GM19372 (cell line): ENCODE measurements at regions not wholly inside any gene's neighbourhood (a gene's known extent, or its start where the extent isn't known, plus 50 kb on each side); places are given as distances from the start of the nearest gene placed in this dataset.
"Not testable (repeated sequence)": the region's sequence is repeated elsewhere in the genome, so short reads cannot be mapped to it uniquely, and the experiment has no call there.

Source experiments
- ATAC-seq: cut with Tn5 transposase; IDR thresholded peaks from one replicate; pipeline ENCODE4 v1.9.1; 2021; ENCODE audit warnings: mild to moderate bottlenecking, low read depth, moderate library complexity; ENCODE audit not compliant: unreplicated experiment

- ATAC-seq = no peak
Observed at GRCh38 chr3:75237477-75237876, 426.7 kb upstream of the FRG2C start.

- ATAC-seq = not testable (repeated sequence)
Observed at GRCh38 chr3:75241226-75241962, 422.7 kb upstream of the FRG2C start.

GRCh38 chr3:75242012-75242735, 422.0 kb upstream of the FRG2C start:
- ATAC-seq = no peak

GRCh38 chr3:75248974-75249373, 415.2 kb upstream of the FRG2C start:
- no peak for ATAC-seq

GRCh38 chr3:75254685-75255084, 409.4 kb upstream of the FRG2C start:
- ATAC-seq = no peak

- not testable (repeated sequence) for ATAC-seq
Observed at GRCh38 chr3:75258825-75259683, 405.1 kb upstream of the FRG2C start.

- ATAC-seq = not testable (repeated sequence)
Observed at GRCh38 chr3:75260975-75261374, 403.2 kb upstream of the FRG2C start.

- ATAC-seq = no peak
Observed at GRCh38 chr3:75262661-75263060, 401.5 kb upstream of the FRG2C start.

- no peak for ATAC-seq
Observed at GRCh38 chr3:75265897-75266296, 398.2 kb upstream of the FRG2C start.

- not testable (repeated sequence) for ATAC-seq
Observed at GRCh38 chr3:75268576-75268975, 395.6 kb upstream of the FRG2C start.

- not testable (repeated sequence) for ATAC-seq
Observed at GRCh38 chr3:75272237-75272636, 391.9 kb upstream of the FRG2C start.

- no peak for ATAC-seq
Observed at GRCh38 chr3:75272691-75273090, 391.4 kb upstream of the FRG2C start.

GRCh38 chr3:75285531-75286148, 378.5 kb upstream of the FRG2C start:
- not testable (repeated sequence) for ATAC-seq

GRCh38 chr3:75288972-75289574, 375.1 kb upstream of the FRG2C start:
- not testable (repeated sequence) for ATAC-seq

- ATAC-seq = peak; percentile 70
Observed at GRCh38 chr3:75294124-75294523, 370.0 kb upstream of the FRG2C start.

GRCh38 chr3:75295013-75295412, 369.1 kb upstream of the FRG2C start:
- no peak for ATAC-seq

GRCh38 chr3:75296858-75297257, 367.3 kb upstream of the FRG2C start:
- no peak for ATAC-seq

- ATAC-seq = no peak
Observed at GRCh38 chr3:75300606-75301005, 363.5 kb upstream of the FRG2C start.

- ATAC-seq = not testable (repeated sequence)
Observed at GRCh38 chr3:75301050-75301449, 363.1 kb upstream of the FRG2C start.

- ATAC-seq = no peak
Observed at GRCh38 chr3:75303741-75304140, 360.4 kb upstream of the FRG2C start.
